ENCODE measurements at regions not wholly inside any gene's neighbourhood (a gene's known extent, or its start where the extent isn't known, plus 50 kb on each side); places are given as distances from the start of the nearest gene placed in this dataset.
"Not testable (repeated sequence)": the region's sequence is repeated elsewhere in the genome, so short reads cannot be mapped to it uniquely, and the experiment has no call there.

DNA sequence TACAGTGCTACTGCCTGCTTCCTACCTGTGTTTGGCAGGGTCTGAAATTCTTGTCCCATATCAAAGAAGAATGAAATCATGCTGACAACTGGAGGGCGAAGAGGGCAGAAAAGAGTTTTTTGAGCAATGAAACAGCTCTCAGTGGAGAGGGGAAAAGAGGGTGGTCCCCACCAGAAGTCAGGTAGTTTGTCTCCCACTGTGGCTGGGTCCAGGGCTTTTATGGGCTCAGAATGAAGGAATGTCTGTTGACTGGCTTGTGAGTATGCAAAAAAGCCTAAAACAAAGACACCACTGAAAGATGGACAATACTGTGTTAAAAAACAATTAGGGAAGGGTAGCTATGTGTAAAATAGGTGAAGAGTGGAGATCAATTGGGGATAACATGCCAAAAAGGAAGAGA lies 115.0 kb downstream of the ADAM29 start:
- no peak for DNase-seq (ENCODE audit: low spot score)

- DNase-seq (ENCODE audit: low spot score) = no peak
Observed at GRCh38 chr4:175034007-175034406, 115.8 kb downstream of the ADAM29 start.

DNA sequence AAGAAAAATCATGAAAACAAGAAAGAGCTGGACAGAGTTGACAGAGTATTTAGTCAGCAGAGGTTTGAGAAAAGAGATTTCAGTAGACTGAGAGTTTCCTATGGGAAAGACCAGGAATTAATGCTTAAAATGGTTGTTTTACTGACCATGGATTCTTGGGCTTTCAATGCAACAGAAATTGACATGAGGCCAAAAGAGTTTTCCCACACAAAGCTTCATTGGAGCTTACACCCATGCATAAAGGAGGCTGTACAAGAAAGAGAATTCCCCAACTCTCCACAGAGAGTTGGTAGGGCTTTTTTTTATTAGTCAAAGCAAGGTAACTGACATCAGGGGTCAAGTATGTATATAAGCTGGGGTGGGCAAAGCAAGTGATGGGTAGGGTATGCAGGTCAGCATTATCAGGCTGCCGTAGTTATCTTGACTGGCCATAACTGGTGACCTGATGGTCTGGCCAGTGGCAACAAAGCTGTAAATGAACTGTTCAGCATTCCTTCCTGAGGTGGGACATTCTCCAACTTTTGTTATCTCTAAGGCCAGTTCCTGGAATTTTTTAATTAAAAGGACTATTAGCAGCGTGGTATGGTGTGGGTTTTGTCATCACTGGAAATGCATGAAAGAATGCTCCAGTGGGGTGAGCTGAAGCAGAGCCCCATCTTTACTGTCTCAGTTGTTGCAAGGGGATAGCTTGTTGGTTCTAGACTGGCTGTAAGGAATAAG lies 117.0 kb downstream of the ADAM29 start:
- no peak for DNase-seq (ENCODE audit: low spot score)

GRCh38 chr4:175035905-175036304 lies 117.7 kb downstream of the ADAM29 start:
- no peak for DNase-seq (ENCODE audit: low spot score)

GRCh38 chr4:175048111-175048784 lies 130.1 kb downstream of the ADAM29 start:
- DNase-seq (ENCODE audit: low spot score) = no peak

- no peak for DNase-seq (ENCODE audit: low spot score)
Observed at GRCh38 chr4:175048906-175049305, 130.7 kb downstream of the ADAM29 start.

DNA sequence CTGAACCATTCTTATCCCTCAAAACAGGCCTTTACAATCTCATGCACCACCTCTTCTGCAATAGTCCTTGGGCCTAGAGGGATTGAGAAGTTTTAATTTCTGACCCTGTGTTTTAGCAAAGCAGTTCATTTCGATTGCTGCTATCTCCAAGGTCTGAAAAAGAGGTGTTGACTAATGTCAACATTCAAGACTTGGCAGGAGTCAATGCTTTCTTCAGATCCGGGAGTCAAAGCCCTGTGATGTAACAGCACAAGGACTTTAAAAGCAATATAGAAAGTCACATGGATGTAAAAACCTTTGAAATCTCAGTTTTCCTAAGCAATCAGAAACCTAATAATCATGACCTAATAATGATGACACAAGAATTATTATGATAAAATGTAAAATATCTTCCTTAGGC lies 133.8 kb downstream of the ADAM29 start:
- no peak for DNase-seq (ENCODE audit: low spot score)

DNA sequence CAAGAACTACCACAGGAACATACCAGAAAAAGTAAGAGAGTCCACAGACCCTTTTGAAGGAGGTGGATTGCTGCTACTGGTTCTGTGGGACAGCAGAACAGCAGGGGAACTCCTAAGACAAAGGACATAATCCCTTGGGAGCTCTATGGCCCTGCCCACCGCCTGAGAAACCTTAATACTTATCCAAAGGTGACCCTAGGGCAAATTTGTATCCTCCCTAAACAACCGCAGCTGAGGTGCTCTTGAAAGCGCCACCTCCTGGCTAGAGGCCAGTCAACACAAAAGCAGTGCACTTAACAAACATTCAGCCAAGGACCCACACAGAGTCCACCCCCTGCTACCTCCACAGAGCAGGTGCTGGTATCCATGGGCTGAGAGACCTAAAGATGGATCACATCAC lies 136.8 kb downstream of the ADAM29 start:
- no peak for DNase-seq (ENCODE audit: low spot score)

GRCh38 chr4:175062183-175062592 lies 144.0 kb downstream of the ADAM29 start:
- no peak for DNase-seq (ENCODE audit: low spot score)

DNA sequence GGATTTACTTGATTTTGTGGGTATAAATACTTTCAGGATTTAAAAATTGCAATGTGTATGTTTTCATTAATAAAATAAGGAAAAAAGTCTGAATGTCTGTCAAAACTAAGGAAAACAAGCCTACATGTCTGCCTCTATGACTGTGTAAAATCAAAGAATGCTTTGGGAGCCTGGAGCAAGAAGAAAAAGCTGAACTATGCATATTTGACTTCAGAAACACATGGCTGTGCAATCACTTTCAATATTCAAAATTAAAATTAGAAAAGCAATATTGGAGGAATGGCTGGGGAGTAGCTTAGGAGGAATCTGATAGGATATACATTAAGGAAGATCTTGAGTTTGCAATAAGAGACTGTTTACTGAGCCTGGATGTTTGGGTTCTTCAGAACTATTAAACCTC lies 147.1 kb downstream of the ADAM29 start:
- no peak for DNase-seq (ENCODE audit: low spot score)

DNA sequence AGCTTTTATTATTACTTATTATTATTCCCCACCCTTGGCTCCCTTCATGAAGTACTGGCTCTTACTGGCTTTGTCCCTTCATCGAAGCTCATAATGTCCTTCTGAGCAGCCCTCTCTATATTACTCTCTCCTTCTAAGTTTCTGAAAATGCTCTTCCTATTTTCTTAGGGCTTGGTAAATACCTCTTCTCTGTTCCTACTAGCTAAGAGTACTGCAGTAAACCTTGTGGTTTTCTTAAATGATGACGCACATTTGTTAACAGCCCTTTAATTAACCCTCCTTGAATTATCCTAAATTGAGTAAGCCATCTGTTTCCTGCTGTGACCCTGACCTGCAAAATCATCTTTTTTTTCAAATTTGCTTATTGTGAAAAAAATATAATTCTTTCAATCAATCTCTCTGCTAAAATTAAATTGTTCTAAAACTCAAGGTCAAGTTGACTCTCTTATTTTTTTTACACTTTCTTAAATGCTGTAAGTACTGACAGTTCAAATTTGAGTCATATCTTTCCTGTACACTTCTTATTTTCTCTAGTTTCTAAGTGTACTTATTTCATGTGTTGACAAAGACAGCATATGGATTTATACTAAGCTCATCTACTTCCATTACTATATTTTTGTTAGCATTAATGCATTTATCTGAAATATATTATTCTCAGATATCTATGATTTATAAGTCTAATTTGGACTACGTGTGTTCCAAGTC lies 148.9 kb downstream of the ADAM29 start:
- DNase-seq (ENCODE audit: low spot score) = no peak

DNA sequence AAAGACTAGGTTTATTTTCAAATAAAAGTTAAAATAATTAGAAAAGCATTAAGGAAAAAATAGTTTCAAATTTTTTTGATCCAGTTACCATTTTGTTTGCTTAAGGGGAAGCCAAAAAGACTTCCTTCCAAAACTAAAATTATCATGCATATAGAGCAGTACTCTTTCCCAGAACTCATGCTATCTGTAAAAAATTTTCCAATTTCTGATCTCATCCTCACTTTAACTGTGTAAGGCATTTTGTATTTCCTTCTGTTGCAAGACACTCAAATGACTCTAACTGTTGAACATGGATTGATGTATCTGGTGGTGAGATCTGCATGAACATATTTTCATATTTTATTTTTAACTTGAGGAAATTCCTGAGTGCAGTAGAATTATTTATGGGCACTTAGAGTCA lies 150.1 kb downstream of the ADAM29 start:
- DNase-seq (ENCODE audit: low spot score) = no peak

- no peak for DNase-seq (ENCODE audit: low spot score)
Observed at GRCh38 chr4:175070444-175070843, 152.3 kb downstream of the ADAM29 start.

DNA sequence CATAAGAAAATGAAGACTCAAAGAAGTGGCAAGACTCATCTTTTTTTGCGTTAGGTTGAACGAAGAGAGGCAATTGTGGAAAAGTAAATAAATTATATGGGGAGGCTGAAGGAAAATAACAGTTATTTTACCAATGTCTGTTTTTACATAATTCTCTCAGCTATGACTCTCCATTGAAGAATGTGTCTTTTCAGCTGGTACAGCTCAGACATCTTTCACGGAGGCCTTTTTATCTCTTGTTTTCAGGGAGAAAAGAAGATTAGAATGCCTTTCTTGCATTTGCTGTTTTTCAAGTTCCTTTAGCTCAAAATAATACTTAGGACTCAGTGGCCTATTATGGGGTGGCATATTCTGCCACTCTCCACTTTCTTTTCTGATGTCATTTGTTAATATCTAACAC lies 153.0 kb downstream of the ADAM29 start:
- no peak for DNase-seq (ENCODE audit: low spot score)

DNA sequence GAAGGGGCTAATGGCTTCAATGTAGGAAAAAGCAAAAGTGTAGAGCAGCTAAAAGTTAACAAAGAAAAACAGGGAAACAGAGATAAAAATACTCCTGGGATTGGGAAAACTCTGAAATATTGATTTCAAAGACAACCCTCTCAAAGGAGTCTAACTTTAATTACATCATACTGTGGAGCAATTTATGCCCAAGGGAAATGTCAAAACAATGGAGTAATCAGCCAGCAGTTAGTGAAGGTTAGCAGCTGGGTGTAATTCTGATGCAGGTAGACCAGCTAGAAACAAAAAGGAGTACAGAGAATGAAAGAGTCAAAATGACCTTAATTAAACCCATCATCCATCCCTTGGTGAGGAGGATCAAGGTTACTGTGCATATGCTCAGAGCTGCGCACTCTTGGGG lies 169.0 kb downstream of the ADAM29 start:
- no peak for DNase-seq (ENCODE audit: low spot score)

- DNase-seq (ENCODE audit: low spot score) = no peak
Observed at GRCh38 chr4:175090116-175090515, 172.0 kb downstream of the ADAM29 start.

DNA sequence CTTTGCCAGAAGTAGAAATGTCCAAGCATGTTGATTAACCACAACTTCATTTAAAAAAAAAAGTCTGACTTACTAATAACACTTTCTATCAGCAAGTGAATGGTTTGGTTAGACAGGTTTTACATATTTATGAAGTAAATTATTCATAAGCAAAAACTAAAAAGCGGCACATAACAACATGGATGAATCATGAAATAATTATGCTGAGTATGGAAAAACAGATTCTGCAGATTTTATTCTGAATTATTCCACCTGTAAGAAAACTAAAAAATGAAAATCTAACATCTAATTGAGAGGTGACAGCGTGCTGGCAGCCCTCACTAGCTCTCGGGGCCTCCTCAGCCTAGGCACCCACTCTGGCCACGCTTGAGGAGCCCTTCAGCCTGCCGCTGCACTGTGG lies 173.5 kb downstream of the ADAM29 start:
- DNase-seq (ENCODE audit: low spot score) = no peak

DNA sequence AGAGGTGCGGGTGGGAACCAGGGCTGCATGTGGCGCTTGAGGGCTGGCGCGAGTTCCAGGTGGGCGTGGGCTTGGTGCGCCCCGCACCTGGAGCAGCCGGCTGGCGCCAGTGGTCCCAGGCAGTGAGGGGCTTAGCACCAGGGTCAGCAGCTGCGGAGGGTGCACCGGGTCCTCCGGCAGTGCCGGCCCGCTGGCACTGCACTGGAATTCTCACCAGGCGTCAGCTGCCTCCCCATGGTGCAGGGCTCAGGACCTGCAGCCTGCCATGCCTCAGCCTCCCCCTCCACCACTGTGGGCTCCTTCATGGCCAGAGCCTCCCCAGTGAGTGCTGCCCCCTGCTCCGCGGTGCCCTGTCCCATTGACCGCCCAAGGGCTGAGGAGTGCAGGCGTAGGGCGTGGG lies 174.0 kb downstream of the ADAM29 start:
- no peak for DNase-seq (ENCODE audit: low spot score)

GRCh38 chr4:175093055-175093454 lies 174.9 kb downstream of the ADAM29 start:
- DNase-seq (ENCODE audit: low spot score) = not testable (repeated sequence)

GRCh38 chr4:175103403-175103802 lies 185.2 kb downstream of the ADAM29 start:
- no peak for DNase-seq (ENCODE audit: low spot score)

DNA sequence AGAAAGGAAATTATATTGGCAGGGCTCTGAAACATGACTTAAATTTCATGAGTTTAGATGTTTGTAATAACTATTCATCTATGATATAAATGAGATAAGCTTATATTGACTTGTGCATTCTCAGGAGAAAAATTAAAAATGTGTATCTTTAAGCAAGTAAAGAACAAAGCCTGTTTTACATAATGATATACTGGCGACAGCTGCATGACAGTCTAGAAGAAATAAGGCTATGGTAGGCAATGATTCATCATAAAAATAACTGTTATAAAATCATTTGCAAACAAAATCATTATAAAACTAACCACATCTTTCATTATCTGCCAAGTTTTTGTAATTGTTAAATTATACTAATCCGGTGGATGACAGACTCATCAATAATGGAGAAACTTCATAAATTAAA lies 188.1 kb downstream of the ADAM29 start:
- DNase-seq (ENCODE audit: low spot score) = no peak

DNA sequence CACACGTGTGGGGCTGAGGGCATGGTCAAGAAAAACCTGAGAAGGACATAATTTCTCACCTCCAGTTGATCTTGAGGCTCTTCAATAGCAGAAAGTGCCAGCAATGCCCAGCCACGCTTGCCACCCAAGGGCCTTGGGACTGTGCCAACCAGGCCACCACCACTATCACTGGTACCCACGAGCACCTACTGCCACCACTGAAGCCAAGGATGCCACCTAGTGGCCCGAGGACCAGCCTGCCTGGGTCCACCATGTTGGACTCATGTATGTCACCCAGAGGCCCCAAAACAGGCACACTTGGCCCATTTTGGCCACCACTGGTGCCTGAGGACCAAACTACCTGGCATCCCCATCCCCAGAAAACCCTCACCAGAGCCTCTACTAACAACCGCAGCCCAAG lies 191.8 kb downstream of the ADAM29 start:
- no peak for DNase-seq (ENCODE audit: low spot score)

GRCh38 chr4:175125410-175126068 lies 207.4 kb downstream of the ADAM29 start:
- DNase-seq (ENCODE audit: low spot score) = no peak

All from kidney capillary endothelial cell (primary cell).